ENCODE measurements at regions not wholly inside any gene's neighbourhood (a gene's known extent, or its start where the extent isn't known, plus 50 kb on each side); places are given as distances from the start of the nearest gene placed in this dataset.

DNA sequence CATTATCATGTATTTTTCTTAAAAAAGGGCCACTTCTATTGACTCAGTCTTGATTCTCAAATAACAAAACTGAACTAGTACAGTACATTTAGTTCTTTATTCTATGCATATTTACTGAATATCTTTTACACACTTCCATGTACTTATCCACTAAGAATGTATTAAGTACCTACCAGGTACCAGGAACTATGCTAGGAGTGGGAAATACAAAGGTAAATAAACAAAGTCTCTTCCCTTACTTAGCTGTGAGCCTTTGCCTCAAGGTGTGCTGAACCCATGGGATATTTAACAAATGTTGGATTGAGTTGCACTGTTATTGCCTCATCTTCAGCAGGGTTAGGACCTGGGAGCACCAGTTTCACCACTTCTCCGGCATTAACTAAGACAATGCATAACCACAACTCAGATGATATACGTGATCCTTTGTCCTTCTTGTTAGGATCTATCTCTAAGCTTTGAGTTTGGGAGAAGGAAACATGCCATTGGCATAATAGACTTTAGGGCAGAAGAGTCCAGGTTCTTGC lies 533.9 kb downstream of the TFAP2B start:
- no peaks in the 10 kb centered on the region for H3K9me3 ChIP-seq (ENCODE audit: low read length)
- no peaks in the 10 kb centered on the region for H3K36me3 ChIP-seq (ENCODE audit: insufficient read depth, low read length)
- H2AFZ ChIP-seq (ENCODE audit: low read depth, low read length), result no peak overlapping the region
- no peaks in the 10 kb centered on the region for H3K9me2 ChIP-seq (ENCODE audit: insufficient read depth, low read length)
- H3K79me2 ChIP-seq (replicated peaks; ENCODE audit: insufficient read depth, low read length), result no peaks in the 10 kb centered on the region
- no peak for TF ChIP-seq TAF1 (IDR thresholded peaks at IDR 0.05; ENCODE audit: low read depth)
- no peak for TF ChIP-seq EZH2 (IDR thresholded peaks at IDR 0.05; ENCODE audit: borderline replicate concordance, insufficient read depth, low read length, poor library complexity, severe bottlenecking)
- TF ChIP-seq SMC3 (conservative IDR thresholded peaks at IDR 0.05; ENCODE audit: poor library complexity), result no peak
- TF ChIP-seq EP300 (conservative IDR thresholded peaks at IDR 0.05; ENCODE audit: poor library complexity, severe bottlenecking), result no peak
- TF ChIP-seq, protein P1, sequence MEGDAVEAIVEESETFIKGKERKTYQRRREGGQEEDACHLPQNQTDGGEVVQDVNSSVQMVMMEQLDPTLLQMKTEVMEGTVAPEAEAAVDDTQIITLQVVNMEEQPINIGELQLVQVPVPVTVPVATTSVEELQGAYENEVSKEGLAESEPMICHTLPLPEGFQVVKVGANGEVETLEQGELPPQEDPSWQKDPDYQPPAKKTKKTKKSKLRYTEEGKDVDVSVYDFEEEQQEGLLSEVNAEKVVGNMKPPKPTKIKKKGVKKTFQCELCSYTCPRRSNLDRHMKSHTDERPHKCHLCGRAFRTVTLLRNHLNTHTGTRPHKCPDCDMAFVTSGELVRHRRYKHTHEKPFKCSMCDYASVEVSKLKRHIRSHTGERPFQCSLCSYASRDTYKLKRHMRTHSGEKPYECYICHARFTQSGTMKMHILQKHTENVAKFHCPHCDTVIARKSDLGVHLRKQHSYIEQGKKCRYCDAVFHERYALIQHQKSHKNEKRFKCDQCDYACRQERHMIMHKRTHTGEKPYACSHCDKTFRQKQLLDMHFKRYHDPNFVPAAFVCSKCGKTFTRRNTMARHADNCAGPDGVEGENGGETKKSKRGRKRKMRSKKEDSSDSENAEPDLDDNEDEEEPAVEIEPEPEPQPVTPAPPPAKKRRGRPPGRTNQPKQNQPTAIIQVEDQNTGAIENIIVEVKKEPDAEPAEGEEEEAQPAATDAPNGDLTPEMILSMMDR (IDR thresholded peaks at IDR 0.05; ENCODE audit: poor library complexity, severe bottlenecking), result no peak
- no peak for TF ChIP-seq RAD21 (conservative IDR thresholded peaks at IDR 0.05)
- TF ChIP-seq POLR2AphosphoS5 (IDR thresholded peaks at IDR 0.05), result no peak
- TF ChIP-seq MXI1 (conservative IDR thresholded peaks at IDR 0.05; ENCODE audit: poor library complexity, severe bottlenecking), result no peak
- TF ChIP-seq, protein P2, sequence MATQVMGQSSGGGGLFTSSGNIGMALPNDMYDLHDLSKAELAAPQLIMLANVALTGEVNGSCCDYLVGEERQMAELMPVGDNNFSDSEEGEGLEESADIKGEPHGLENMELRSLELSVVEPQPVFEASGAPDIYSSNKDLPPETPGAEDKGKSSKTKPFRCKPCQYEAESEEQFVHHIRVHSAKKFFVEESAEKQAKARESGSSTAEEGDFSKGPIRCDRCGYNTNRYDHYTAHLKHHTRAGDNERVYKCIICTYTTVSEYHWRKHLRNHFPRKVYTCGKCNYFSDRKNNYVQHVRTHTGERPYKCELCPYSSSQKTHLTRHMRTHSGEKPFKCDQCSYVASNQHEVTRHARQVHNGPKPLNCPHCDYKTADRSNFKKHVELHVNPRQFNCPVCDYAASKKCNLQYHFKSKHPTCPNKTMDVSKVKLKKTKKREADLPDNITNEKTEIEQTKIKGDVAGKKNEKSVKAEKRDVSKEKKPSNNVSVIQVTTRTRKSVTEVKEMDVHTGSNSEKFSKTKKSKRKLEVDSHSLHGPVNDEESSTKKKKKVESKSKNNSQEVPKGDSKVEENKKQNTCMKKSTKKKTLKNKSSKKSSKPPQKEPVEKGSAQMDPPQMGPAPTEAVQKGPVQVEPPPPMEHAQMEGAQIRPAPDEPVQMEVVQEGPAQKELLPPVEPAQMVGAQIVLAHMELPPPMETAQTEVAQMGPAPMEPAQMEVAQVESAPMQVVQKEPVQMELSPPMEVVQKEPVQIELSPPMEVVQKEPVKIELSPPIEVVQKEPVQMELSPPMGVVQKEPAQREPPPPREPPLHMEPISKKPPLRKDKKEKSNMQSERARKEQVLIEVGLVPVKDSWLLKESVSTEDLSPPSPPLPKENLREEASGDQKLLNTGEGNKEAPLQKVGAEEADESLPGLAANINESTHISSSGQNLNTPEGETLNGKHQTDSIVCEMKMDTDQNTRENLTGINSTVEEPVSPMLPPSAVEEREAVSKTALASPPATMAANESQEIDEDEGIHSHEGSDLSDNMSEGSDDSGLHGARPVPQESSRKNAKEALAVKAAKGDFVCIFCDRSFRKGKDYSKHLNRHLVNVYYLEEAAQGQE (IDR thresholded peaks at IDR 0.05; ENCODE audit: borderline replicate concordance), result no peak
- no peak overlapping the region for H3K27ac ChIP-seq (ENCODE audit: low read length)
- no peak overlapping the region for H3K4me2 ChIP-seq (ENCODE audit: low read length)
- no peak overlapping the region for H3K4me3 ChIP-seq (ENCODE audit: low read length)
- no peaks in the 10 kb centered on the region for H4K20me1 ChIP-seq (ENCODE audit: insufficient read depth)
- no peaks in the 10 kb centered on the region for H3K27me3 ChIP-seq (ENCODE audit: insufficient read depth, low read depth, low read length)
- no peak overlapping the region for H3K9ac ChIP-seq (ENCODE audit: low read length)
- no peaks in the 10 kb centered on the region for H3F3A ChIP-seq (ENCODE audit: insufficient read depth, low read length, poor library complexity, severe bottlenecking)

DNA sequence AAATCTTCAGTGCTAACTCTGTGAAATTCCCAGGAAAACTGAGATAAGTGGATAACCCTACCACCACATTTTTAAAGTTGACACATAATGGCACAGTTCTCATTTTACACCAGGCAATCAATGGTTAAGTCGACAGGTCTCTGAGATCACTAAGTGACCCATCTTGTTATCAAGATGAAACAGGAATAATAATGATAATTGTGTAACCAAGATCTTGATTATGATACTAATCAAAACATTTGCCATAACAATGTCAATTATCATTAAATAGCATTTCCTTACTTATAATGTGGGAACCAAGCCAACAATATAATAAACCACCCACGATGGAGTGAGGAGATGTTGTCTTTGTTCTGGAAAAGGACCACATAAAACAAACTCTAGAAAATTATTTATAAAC lies 541.6 kb downstream of the TFAP2B start:
- H3F3A ChIP-seq (ENCODE audit: insufficient read depth, low read length, poor library complexity, severe bottlenecking), result no peaks in the 10 kb centered on the region
- no peaks in the 10 kb centered on the region for H3K9me3 ChIP-seq (ENCODE audit: low read length)
- H3K9ac ChIP-seq (ENCODE audit: low read length), result no peak overlapping the region
- TF ChIP-seq RAD21 (conservative IDR thresholded peaks at IDR 0.05) (no peak), EP300 (conservative IDR thresholded peaks at IDR 0.05; ENCODE audit: poor library complexity, severe bottlenecking) (no peak), EZH2 (IDR thresholded peaks at IDR 0.05; ENCODE audit: borderline replicate concordance, insufficient read depth, low read length, poor library complexity, severe bottlenecking) (no peak), TAF1 (IDR thresholded peaks at IDR 0.05; ENCODE audit: low read depth) (no peak), MXI1 (conservative IDR thresholded peaks at IDR 0.05; ENCODE audit: poor library complexity, severe bottlenecking) (no peak), POLR2AphosphoS5 (IDR thresholded peaks at IDR 0.05) (no peak)
- TF ChIP-seq, protein P1 (IDR thresholded peaks at IDR 0.05; ENCODE audit: poor library complexity, severe bottlenecking), result no peak
- TF ChIP-seq, protein P2 (IDR thresholded peaks at IDR 0.05; ENCODE audit: borderline replicate concordance), result no peak
- H2AFZ ChIP-seq (ENCODE audit: low read depth, low read length), result no peak overlapping the region
- no peaks in the 10 kb centered on the region for H3K79me2 ChIP-seq (replicated peaks; ENCODE audit: insufficient read depth, low read length)
- no peak overlapping the region for H3K4me3 ChIP-seq (ENCODE audit: low read length)
- H3K9me2 ChIP-seq (ENCODE audit: insufficient read depth, low read length), result no peaks in the 10 kb centered on the region
- no peaks in the 10 kb centered on the region for H3K36me3 ChIP-seq (ENCODE audit: insufficient read depth, low read length)
- no peaks in the 10 kb centered on the region for H4K20me1 ChIP-seq (ENCODE audit: insufficient read depth)
- no peak overlapping the region for H3K27ac ChIP-seq (ENCODE audit: low read length)
- no peak overlapping the region for H3K4me2 ChIP-seq (ENCODE audit: low read length)
- H3K27me3 ChIP-seq (ENCODE audit: insufficient read depth, low read depth, low read length), result no peaks in the 10 kb centered on the region

All from neural cell (in vitro differentiated cells).